Stimulated activated CD4-positive, alpha-beta T cell treated with anti-CD3 and anti-CD28 coated beads, Interleukin-1b, Interleukin-23, amount 100 ng/mL, for 1 hour (primary cell): ENCODE measurements at regions not wholly inside any gene's neighbourhood (a gene's known extent, or its start where the extent isn't known, plus 50 kb on each side); places are given as distances from the start of the nearest gene placed in this dataset.

ENCODE experiments used
- DNase-seq, 2 donors: peaks; one replicate each; pipeline ENCODE4 v3.0.0-alpha.2; 2020; ENCODE audit warnings: low read depth in 2 of 2

DNA sequence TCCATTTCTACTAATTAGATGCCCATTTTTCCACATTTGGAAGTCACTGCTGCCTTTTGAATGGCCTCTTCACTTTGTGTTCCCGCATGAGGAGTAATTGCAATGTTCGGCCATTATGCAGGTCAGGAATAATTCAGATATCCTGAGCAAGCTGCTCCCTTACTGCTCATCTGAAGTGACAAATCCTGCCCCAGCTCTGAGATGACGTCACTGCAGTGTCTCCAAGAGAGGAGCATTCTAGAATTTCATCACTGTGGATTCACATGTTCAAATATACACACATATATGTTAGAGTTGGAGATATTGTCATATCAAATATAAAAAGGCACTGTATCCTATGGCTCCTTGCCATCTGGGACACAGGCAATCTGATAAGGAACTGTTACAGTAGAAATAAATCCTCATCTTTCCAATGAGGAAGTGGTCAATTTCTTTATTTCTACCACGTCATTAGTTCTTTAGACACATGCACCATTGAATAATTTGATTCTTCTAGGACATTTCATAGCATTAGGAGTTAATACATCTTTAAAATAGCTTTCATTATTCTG, 706.9 kb upstream of the TENM3 start:
- no peak for DNase-seq

DNA sequence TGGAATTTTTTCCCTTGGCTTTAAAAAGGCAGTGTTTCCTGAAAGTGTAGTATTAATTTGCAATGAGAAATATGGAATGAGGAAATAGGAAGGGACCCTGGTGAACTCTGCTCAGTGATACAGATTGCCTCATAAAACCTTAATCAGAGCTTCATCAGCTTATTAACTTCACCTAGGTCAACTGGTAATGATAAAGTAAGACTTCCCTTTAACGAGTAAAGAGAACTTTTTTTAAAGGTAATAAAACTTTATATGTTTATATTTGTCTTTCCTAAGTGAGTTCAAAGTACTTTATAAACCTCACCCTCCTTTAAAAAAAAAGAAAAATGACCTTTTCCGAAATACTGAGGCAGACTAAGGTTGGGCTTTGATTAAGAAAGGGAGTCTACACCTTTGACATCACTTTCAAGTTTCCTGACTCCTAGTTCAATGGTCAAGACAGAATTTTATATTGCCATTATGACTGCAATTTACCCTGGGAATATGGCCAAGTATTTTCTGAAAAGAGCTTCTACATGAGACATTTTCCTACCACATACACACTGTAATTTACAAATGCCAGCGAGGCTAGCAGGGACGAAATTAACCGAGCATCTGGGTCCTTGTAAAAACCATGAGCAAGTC, 706.3 kb upstream of the TENM3 start:
- no peak for DNase-seq

DNA sequence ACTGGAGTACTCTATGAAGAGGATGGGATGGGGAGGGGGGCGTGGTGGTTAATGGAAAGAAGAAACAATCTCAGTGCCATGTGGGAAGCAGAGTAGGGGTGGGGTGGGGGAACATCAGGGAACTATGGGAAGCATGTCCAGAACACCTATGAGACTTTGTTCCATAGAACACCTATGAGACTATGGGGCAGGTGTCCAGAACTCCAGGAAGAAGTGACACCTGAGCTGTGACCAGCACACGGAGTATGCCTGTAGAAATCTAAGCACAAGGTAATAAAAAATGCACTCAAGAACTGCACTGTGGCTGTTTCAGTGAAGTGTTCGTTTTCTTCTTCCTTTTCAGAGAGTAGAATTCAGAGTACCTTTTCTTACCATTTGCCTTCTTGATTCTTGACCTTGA, 704.8 kb upstream of the TENM3 start:
- DNase-seq: no peak

DNA sequence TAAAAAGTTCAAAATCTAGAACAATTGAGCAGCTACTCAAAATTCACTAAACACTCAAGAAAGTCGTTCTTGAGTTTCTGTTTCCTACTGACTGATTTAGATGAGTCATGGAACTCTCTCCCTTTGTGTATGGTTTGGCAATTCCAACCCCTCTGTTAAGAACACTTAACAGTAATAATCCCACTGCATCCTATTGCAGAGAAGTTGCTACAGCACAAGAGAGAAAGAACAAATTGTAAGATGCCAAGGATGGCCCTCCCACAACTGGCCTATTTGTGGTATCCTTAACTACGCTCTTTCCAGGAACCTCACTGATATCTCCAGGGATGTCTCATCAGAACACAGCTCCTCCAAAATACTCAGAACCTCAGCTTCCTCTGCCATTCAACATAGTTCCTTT, 701.8 kb upstream of the TENM3 start:
- DNase-seq: no peak

DNA sequence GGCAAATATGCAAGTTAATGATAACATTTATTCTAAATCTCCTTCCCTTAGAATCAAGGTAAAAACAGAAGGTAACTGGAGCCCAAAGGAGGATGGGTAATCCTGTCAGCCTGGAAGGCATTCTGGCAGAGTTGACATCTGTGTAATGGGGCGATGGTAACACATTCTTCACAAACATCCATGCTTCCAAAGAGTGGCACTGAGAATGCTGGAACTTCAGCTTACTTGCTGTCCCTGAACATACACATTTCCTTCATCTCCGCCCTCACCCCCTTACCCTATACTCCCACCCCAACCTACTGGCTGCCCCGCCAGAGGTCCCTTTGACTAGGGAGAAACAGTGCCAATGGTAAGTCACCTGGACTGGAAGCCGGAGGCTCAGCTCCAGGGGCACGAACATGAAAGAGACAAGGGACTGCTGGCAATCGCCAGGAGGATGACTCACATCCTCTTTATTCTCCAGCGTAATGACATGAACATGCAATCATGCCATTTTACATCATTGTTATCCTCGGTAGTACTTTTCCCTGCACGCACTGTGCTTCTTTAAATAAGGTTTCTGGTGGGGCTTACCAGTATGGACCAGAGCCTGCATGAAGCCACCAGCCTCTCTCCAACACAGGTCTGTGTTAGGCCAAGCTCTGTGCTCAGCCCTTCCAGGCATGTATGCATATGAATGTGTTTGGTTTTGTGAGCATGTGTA, 694.2 kb upstream of the TENM3 start:
- DNase-seq: no peak

DNA sequence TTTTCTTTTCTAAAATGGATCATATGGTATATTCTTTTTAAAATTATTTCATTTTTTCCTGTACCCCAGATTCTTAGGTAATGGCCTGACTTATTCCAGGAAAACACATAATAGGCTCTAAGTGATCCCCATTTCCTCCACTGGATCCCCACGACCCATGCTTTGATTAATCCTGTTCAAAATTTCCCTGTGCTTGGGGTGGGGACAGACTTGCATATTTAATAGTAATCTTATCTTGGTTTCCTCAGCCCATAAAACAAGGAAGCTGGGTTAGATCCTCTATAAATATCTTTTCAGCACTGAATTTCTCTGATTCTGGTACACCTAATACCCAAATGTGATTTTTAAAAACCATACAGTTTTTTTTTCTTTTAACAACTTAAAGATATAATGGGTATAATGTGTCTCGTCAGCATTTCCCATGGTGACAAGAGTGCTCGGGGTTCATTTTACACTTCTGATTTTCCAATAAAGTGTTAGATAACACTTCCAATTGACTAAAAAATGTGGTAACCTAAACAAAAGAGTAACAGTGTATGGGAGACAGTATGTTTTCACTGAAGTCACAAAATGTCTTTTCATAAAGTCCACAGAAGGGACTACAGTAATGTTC, 693.5 kb upstream of the TENM3 start:
- DNase-seq: no peak

DNA sequence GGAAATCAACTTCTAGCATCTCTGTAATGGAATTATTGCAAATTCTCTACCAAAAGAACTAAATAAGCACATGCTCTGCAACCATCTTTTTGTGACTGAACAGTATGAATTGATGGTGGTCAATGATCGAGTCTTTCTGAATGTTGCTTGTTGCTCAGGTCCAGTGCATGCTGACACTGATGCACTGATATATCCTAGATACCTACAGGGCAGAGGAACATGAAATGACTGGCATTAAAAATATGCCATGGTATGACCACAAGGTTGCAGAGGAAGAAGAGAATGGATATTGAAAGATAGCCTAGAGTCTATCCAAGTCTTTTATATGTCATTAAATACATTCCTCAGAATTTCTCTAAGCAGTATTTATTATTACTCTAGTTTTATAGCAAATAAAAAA, 692.8 kb upstream of the TENM3 start:
- DNase-seq: no peak

DNA sequence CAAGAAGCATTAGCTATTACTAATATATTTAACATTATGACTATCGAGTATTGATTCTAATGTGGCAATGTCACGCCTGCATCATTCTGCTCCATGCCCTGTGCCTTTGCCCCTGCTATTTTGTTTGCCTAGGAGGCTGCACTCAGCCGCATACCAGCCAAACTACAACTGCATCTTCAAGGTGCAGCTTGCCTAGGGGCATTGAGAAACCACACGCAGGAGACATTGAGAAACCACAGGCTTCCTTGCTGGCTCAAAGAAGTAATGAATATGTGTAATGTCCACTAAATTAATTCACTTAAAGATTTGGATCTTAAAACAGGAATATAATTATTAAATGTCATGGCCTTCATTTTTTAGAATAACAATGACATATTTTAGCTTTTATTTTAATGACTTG, 683.6 kb upstream of the TENM3 start:
- no peak for DNase-seq

DNA sequence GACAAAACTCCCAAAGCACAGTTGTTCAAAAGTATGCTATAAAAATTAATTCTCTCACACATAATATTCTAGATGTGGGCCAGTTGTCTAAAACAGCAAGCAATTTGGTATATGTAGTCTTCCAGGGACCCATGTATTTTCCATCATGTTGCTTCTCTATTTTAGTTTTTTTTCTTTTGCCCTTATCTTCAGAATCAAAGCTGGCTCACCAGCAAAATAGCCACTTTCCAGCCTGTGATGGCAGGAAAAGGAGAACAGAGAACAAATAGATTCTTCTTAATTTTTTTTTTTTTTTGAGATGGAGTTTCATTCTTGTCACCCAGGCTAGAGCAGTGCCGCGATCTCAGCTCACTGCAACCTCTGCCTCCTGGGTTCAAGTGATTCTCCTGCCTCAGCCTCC, 680.8 kb upstream of the TENM3 start:
- no peak for DNase-seq

DNA sequence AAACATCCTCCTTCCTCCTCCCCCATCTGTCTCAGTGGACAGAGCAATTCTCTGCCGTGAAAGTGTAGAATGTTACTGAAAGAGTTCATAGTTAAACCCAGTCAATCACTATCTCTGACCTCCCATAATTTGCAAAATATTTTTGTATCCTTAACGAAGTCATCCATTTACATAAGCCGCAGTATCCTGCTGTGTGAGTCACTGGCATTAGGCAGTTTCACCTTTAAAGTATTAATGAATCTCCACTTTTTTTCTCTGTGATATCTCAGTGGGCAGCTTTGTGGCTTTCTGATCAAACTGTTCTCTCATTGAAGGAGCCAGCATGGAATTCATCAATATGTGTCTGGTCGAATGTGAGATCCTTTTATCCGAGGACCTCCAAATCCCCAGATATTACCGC, 678.6 kb upstream of the TENM3 start:
- no peak for DNase-seq

DNA sequence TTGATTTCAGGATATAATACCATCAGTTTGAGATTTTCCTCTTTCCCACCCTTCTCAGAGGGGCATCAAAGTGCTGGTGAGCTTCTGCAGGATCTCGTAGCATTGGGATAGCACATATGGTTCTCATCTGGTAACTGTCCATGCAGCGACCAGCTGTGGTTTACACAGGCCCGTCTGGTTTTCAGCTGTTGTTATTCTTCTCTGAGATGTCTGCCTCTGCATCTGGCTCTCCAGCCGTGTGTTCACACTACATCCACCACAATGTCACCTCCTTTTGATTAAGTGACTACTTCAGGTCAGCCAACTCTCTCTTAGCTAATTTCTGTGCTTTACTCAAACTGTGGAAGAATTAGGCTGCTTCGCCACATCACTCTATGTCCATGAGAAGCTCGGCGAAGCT, 676.7 kb upstream of the TENM3 start:
- DNase-seq: no peak

DNA sequence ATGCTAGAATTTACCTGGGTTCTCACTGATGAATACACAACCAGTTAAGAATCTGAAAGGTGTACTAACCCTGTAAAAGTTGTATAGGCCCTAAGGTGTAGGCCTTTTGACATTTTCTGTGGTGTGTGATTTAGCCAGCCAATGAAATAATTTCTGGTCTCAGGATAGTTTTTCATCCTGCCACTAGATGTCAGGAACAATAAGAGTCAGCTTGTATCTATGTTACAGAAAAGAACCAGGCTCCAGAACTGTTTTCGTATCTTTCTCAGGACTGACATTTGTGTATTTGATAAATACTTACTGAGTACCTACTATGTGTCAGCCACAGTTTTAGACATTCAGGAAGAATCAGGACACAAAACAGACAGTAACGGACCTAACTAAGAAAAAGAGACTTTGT, 673.6 kb upstream of the TENM3 start:
- no peak for DNase-seq

DNA sequence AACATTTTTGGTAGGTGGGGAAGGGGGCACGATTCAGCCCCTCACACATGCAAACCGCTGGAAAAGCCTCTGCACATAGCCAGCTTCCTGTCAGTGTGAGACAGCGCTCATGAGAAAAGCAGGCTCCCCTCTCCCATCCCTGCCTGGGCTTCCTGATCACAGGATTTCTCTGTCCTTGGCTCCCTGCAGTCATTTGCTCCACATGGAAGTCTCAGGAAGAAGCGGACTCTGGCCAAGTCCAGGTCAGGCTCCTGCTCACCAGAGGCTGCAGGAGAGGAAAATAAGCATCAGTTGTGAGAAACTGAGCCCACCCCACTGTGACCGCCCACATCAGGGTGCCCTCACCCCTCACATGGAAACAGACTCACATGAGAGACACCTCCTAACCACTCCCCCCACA, 664.3 kb upstream of the TENM3 start:
- DNase-seq: no peak

DNA sequence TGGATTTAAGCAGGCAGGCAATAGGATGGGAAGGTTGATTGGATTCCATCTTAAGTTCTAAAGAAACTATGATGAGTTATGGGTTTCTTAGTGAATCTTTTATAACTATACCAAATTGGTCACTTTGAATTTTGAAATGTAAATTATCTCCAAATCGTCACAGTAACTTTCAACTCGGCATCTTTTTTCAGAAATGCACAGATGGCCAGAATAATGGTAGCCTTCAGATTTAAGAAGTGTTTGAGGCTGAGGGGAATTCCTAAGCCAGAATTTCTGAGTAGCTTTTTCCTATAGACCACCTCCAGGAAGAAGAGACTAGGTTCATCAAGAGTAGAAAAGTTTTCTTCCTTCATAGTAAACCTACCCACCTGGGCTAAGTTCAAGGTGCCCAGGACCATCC, 663.7 kb upstream of the TENM3 start:
- no peak for DNase-seq

DNA sequence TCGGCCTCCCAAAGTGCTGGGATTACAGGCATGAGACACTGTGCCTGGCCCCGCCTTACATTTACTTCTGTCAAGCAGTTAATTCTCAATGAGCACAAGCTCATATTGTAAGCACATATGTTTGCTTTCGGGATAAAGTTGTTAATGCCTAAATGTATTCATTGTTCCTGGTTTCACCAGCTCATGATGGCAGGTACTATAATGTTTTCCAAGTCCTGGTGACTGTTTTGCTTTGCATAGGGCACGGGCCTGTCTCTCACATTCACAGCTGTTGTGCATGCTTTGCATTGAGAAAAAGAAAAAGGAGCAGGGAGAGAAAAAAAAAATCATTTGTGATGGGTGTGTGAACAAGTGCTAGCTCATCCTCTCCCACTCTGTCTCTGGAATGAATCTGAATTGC, 661.2 kb upstream of the TENM3 start:
- no peak for DNase-seq

DNA sequence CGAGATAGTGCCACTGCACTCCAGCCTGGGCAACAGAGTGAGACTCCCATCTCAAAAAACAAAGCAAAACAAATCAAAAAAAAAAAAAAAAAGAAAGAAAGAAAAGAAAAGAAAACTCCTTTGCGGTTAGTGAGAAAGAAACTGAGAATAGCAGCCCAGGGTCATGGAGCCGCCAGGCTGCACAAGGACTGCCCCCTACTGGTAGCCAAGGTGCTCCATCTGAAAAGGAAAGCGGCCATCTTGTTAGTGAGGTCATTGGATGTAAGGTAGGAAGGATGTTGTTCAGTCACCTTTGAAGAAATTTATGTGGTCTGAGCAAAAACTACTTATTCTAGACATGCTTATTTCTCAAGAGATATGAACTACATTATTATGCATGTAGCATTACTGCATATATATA, 660.6 kb upstream of the TENM3 start:
- no peak for DNase-seq

DNA sequence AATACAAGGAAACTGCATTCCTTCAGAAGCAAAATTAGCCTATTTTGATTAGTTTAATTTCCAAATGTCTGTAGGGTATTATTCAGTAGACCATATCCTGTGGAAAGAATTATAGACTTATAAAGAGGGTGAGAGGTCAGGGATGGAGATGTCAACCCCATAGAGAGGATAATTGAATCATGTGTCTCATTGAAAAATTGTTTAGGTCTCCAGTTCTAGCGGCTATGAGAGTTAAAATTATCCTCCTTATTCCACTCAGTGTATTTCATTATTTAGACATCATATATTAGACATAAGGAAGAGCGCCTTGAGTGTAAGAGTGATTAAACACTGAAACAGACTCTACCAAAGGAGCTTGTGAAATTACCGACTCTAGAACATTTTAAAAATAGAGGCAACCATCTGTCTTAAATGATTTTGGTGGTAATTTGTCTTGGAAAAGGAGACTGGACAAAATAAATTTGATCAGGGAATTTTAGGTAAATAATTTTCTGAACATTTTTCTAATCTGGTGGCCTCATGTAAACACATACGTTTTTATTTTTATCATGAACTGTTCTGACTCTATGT, 654.4 kb upstream of the TENM3 start:
- DNase-seq: no peak

DNA sequence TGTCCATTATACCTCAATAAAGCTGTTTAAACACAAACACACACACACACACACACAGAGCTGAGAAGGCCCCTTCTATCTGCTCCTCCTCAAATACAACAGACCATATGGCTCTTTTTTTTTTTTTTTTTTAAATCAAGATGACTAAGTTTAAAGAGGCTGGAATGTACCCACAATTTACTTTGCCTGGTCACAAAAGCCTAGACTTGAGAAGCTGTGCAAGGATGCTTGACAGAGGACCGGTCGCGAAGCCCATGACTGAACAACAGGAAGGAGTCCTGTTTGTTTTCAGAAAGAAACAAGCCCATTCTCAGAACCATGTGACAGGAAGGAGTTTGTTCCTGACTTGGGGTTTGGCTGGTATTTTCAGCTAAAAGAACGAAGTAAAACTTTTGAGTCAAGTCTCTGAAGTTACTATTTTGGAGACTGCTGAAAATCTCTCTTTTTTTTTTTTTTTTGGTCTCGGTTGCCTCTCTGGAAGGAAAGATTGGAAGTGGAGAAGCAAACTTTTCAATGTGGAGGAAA, 650.9 kb upstream of the TENM3 start:
- DNase-seq: no peak

DNA sequence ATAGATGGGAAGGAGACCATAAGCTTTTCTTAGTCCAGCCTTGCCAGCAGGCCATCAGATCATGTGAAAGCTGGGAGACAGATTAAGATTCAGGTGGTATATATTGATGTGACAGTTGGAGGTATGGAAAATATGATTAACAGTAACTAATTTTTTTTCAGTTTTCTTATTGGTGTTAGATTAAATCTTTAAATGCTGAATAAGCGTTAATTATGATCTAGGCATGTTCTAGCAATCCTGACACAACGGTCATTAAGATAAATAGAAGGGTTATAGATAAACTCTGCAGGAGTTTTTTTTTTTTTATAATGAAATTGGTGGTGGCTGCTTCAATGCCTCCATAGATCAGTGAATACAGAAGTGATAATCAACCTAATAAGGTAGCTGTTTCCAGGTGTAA, 649.5 kb upstream of the TENM3 start:
- no peak for DNase-seq

DNA sequence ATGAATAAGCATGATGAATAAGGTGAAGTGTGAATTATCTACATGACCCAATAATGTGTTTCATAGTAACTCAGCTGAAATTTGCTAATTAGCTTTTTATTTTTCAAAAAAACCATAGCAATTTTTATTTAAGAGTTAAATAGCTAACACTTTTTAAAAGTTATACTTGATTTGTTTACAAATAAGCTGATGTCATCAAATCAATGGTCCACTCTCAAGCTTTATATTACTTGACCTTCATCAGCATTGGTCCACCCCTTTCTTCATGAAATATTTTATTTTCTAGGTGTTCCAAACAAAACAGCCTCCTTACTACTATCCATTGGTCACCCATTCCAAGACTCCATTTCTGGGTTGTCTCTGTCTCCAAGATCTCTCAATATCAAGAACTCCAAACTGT, 649.0 kb upstream of the TENM3 start:
- DNase-seq: no peak

DNA sequence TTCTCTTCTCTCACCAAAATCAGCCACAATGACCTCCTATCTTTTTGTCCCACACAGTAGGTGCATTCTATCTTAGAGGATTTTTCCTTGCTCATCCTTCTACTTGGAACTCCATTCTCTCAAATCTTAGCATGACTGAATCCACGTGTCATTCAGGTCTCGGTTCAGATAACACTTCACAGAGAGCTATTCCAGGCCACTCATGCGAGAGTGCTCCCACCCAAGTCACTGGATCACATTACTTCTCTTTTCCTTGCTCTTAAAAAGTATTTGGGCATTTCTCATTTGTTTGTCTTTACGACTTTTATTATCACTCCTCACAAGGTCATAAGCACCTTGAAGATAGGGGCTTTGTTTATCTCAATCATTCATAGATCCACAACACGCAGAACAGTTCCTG, 647.5 kb upstream of the TENM3 start:
- DNase-seq: no peak

DNA sequence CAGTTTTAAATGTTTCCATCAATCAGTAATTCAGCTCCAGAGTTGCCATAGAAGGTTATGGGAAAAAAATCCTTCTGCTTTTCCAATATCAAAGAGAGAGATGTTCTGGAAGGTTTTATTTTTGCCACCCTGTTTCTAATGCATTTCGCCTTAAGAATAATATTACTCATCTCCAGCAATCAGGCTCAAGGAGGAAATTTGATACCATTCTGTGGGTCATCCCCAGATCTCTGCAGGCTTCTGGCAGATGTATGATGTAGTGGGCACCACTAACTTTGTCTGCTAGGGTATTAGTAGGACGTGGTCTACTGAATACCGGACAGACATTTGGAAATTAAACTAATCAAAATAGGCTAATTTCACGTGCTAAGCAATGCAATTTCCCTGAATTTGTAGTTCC, 645.4 kb upstream of the TENM3 start:
- DNase-seq: no peak

DNA sequence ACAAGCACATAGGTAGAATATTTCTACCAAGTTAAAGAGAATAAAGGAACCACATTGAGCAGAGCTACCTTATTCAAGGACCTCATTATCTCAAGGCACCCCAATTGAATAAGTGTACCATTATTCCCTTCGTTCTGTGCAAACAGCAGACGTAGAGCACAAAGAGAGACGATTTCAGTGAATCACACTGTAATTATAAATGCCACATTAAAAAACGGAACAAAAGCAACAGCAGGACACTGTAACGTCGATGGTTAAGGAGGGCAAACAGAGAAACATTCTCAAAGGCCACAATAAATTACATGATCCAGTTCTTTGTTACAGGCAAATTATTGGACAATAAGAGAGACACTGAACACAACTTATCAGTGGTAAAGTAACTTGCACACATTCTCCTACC, 644.1 kb upstream of the TENM3 start:
- DNase-seq: no peak
